ENCODE measurements at regions not wholly inside any gene's neighbourhood (a gene's known extent, or its start where the extent isn't known, plus 50 kb on each side); places are given as distances from the start of the nearest gene placed in this dataset.
"Not testable (repeated sequence)": the region's sequence is repeated elsewhere in the genome, so short reads cannot be mapped to it uniquely, and the experiment has no call there.

GRCh38 chr16:15192813-15193212 is 98.7 kb upstream of the RRN3 start:
- H3K27me3 ChIP-seq (ENCODE audit: insufficient read depth, poor library complexity, severe bottlenecking); H3K4me3 ChIP-seq (ENCODE audit: severe bottlenecking); H3K27ac ChIP-seq (ENCODE audit: poor library complexity, severe bottlenecking); H3K36me3 ChIP-seq (ENCODE audit: low read depth); H3K4me1 ChIP-seq (ENCODE audit: insufficient read depth, poor library complexity, severe bottlenecking); H3K9me3 ChIP-seq (ENCODE audit: severe bottlenecking); DNase-seq (ENCODE audit: low spot score): not testable (repeated sequence)
- peak; percentile 55; the same call in 2 of the 3 replicates for ATAC-seq (ENCODE audit: low read depth)

- H3K27me3 ChIP-seq (ENCODE audit: insufficient read depth, poor library complexity, severe bottlenecking); H3K4me3 ChIP-seq (ENCODE audit: severe bottlenecking); ATAC-seq (ENCODE audit: low read depth); H3K9me3 ChIP-seq (ENCODE audit: severe bottlenecking); H3K36me3 ChIP-seq (ENCODE audit: low read depth); DNase-seq (ENCODE audit: low spot score); H3K27ac ChIP-seq (ENCODE audit: poor library complexity, severe bottlenecking); H3K4me1 ChIP-seq (ENCODE audit: insufficient read depth, poor library complexity, severe bottlenecking): not testable (repeated sequence)
Observed at GRCh38 chr16:15192197-15192596, 98.1 kb upstream of the RRN3 start.

- H3K27ac ChIP-seq (ENCODE audit: poor library complexity, severe bottlenecking); H3K36me3 ChIP-seq (ENCODE audit: low read depth); H3K4me1 ChIP-seq (ENCODE audit: insufficient read depth, poor library complexity, severe bottlenecking); H3K4me3 ChIP-seq (ENCODE audit: severe bottlenecking); H3K9me3 ChIP-seq (ENCODE audit: severe bottlenecking); H3K27me3 ChIP-seq (ENCODE audit: insufficient read depth, poor library complexity, severe bottlenecking); DNase-seq (ENCODE audit: low spot score): not testable (repeated sequence)
- ATAC-seq (ENCODE audit: low read depth) = peak; percentile 29; the same call in 1 of the 3 replicates
Observed at GRCh38 chr16:15189478-15189877, 95.4 kb upstream of the RRN3 start.
